B cell (primary cell): ENCODE measurements at regions not wholly inside any gene's neighbourhood (a gene's known extent, or its start where the extent isn't known, plus 50 kb on each side); places are given as distances from the start of the nearest gene placed in this dataset.

ENCODE experiments used
- CTCF ChIP-seq: fragments of 200-600 bp; IDR thresholded peaks from one replicate; pipeline ENCODE4 v1.8.0; 2022; ENCODE audit warnings: antibody characterized with exemption, mild to moderate bottlenecking
- EZH2 ChIP-seq: IDR thresholded peaks from 2 replicates; pipeline ENCODE4 v1.6.1; 2012; ENCODE audit warnings: borderline replicate concordance, low read depth, mild to moderate bottlenecking, moderate library complexity, low read length; ENCODE audit not compliant: insufficient read depth, poor library complexity, severe bottlenecking

GRCh38 chr13:104759069-104759468, 1692.9 kb upstream of the SLC10A2 start:
- TF ChIP-seq CTCF (no peak), EZH2 (no peak)
